Astrocyte of the cerebellum (primary cell): ENCODE measurements at regions not wholly inside any gene's neighbourhood (a gene's known extent, or its start where the extent isn't known, plus 50 kb on each side); places are given as distances from the start of the nearest gene placed in this dataset.
A peak's percentile ranks its signal among the peaks of the same experiment; 100 is the strongest.

Experiments
- DNase-seq: peaks from one replicate; pipeline ENCODE4 v3.0.0-alpha.2; 2011; ENCODE audit warnings: low read depth
- H3K4me3 ChIP-seq: 2 replicates; pipeline ENCODE4 v1.5.1; 2011; ENCODE audit warnings: mild to moderate bottlenecking, low read depth, low read length, moderate library complexity
- in situ Hi-C: cut with HindIII; loops from 2 replicates; pipeline ENCODE4 v1.10.0; 2017; ENCODE audit warnings: low sequenced_read_pairs
- TF ChIP-seq, protein P1 (sequence below): IDR thresholded peaks from 2 replicates; pipeline ENCODE4 v1.5.1; 2012; ENCODE audit warnings: low read length, low read depth, moderate library complexity, mild to moderate bottlenecking; ENCODE audit errors: missing control alignments

DNA sequence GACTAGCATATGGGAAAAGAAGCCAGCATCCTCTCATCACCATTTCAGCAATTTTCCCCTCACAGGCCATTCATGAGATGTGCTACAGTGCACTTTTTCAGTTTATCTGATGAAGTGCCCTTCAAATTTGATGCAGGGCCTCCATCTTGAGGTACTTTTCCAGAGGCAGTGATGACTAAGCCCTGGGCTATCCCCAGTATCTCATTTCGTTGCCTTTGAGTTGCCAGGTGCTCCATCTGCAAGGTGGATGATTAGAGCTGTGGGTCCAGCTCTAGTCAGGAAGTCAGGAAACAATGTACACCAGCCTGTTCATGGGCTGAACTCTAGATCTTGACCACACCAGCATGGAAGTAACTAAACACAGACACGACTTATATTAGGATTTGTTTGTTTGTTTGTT, 425.2 kb downstream of the METTL4 start:
- no peak overlapping the region for H3K4me3 ChIP-seq
- TF ChIP-seq, protein P1, sequence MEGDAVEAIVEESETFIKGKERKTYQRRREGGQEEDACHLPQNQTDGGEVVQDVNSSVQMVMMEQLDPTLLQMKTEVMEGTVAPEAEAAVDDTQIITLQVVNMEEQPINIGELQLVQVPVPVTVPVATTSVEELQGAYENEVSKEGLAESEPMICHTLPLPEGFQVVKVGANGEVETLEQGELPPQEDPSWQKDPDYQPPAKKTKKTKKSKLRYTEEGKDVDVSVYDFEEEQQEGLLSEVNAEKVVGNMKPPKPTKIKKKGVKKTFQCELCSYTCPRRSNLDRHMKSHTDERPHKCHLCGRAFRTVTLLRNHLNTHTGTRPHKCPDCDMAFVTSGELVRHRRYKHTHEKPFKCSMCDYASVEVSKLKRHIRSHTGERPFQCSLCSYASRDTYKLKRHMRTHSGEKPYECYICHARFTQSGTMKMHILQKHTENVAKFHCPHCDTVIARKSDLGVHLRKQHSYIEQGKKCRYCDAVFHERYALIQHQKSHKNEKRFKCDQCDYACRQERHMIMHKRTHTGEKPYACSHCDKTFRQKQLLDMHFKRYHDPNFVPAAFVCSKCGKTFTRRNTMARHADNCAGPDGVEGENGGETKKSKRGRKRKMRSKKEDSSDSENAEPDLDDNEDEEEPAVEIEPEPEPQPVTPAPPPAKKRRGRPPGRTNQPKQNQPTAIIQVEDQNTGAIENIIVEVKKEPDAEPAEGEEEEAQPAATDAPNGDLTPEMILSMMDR, result no peak
- in situ Hi-C loops, result loop anchor here (5.0 kb wide), 1 partner anchor 46 kb away; no protein-coding TSS in a partner anchor
- DNase-seq, result no peak

DNA sequence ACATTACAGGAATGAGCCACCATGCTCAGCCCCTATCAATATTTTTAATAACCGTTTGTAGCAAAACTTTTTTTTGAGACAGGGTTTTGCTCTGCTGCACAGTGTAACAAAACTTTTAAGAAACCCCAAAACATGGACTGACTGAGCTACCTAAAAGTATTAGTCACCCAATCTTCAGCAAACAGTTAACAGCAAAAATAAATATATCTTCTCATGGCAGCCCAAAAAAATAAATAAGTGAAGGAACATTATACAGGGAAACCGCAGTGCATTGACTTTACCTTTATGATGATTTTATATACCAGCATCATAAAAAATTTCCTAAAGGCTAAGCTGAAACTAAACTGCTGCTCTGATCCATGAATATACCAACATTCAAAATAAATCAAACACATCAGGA, 424.6 kb downstream of the METTL4 start:
- in situ Hi-C loops, result loop anchor here (5.0 kb wide), 1 partner anchor 46 kb away; no protein-coding TSS in a partner anchor
- TF ChIP-seq, protein P1, result no peak

DNA sequence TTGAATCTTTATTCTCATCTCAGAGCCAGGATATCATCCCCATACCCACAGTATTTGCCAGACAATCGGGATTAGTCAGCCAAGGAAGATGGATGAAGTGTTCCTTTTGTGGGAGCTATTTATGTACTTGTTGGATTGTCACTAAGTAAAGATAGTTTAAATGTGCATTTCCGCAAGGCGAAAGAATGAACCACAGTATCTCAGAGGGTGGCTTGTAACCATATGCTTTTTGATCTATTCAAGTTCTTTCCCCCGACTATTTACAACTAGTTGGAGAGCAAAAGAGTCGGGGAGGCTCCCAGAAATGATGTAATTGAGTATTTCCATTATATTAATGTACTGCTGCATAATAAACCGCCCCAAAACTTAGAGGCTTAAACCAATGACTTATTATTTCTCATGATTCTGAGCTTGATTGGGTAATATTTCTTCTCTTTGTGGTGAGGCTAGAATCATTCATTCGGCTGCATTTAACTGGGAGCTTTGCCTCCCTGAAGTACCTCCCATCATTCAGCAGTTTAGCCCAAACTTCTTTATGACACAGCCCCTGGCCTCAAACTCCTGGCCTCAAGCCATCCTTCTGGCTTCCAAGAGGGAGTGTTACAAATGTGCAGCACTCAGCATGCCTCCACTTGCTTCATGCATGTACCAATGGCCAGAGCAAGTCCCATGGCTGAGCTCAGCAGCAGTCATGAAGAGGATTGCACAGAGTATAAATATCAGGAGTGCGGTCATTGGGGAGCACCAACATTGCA, 423.7 kb downstream of the METTL4 start:
- no peak overlapping the region for H3K4me3 ChIP-seq
- in situ Hi-C loops, result loop anchor here (5.0 kb wide), 1 partner anchor 45 kb away; no protein-coding TSS in a partner anchor
- TF ChIP-seq, protein P1, result no peak
- peak; percentile 78 for DNase-seq

More for the DNA sequence above, 424.6 kb downstream of the METTL4 start:
- H3K4me3 ChIP-seq, result no peak overlapping the region
- no peak for DNase-seq

DNA sequence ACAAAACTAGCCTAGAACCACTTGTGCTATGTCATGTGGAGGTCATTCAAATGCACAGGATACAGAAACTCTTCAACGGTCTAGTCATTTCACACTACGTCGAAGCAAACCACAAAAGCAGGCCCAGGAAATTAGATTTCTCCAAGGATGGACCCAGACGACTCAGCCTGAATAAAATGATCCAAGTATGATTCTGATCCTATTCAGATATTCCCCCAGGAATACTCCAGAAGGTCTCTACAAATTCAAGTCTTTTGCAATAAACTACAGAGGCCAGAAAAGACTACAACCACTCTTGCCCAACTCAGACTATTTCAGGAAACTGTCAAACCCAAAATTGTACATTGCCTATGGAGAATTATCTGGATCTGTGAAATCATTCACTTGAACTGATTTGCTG, 422.5 kb downstream of the METTL4 start:
- DNase-seq, result no peak
- in situ Hi-C loops, result loop anchor here (5.0 kb wide), 1 partner anchor 43 kb away; no protein-coding TSS in a partner anchor
- H3K4me3 ChIP-seq, result no peak overlapping the region
- TF ChIP-seq, protein P1, result no peak

DNA sequence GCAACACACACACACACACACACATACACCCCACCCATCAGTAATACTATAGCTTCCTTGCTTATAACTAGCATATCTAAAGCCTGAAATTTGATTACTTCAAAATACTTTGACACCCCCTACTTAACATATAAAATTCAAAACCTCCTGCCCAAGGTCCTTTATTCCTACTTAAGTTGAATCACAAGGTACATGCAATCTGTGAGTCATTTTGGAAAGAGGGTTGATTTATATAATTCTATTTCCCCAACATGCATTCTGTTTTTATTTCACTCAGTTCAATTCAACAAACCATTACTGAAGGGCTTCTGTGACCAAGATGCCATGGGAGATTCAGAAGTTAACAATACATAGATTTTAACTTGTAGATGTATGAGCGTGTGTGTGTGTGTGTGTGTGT, 420.7 kb downstream of the METTL4 start:
- TF ChIP-seq, protein P1, result no peak
- no peak for DNase-seq
- in situ Hi-C loops, result no loop called here
- H3K4me3 ChIP-seq, result no peak overlapping the region

DNA sequence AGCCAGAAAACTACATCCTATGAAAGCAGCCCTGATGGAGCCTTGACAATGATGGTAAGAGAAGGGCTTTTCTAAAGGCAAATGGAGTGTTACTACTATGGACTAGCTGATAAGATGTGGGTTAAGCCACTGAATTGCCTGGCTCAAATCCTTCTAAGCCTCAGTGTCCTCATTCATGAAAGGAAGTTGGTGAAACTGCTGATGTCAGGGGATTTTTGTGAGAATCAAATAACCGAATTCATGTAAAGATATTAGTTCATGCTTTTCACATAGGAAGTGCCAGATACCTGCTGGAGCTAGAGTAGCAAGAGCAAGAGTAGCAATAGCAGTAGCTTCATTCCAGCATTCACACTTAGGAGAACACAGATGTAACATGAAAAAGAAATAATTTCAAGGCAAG, 417.0 kb downstream of the METTL4 start:
- in situ Hi-C loops, result no loop called here
- TF ChIP-seq, protein P1, result no peak
- no peak for DNase-seq
- no peak overlapping the region for H3K4me3 ChIP-seq
